ES-I3 (cell line): ENCODE measurements at regions not wholly inside any gene's neighbourhood (a gene's known extent, or its start where the extent isn't known, plus 50 kb on each side); places are given as distances from the start of the nearest gene placed in this dataset.
"Not testable (repeated sequence)": the region's sequence is repeated elsewhere in the genome, so short reads cannot be mapped to it uniquely, and the experiment has no call there.

Source experiments
- H3K36me3 ChIP-seq: 2 replicates; pipeline ENCODE4 v1.6.1; 2013; ENCODE audit warnings: mild to moderate bottlenecking, low read length, control low read depth, moderate library complexity; ENCODE audit not compliant: insufficient read depth
- H3K4me1 ChIP-seq: 2 replicates; pipeline ENCODE4 v1.6.1; 2013; ENCODE audit warnings: mild to moderate bottlenecking, control low read depth, low read length; ENCODE audit not compliant: insufficient read depth
- H3K9ac ChIP-seq: 2 replicates; pipeline ENCODE4 v1.6.1; 2013; ENCODE audit warnings: low read depth, mild to moderate bottlenecking, low read length, moderate library complexity
- H3K9me3 ChIP-seq: 2 replicates; pipeline ENCODE4 v1.6.1; 2013; ENCODE audit warnings: mild to moderate bottlenecking, low read length, moderate library complexity; ENCODE audit not compliant: control insufficient read depth, insufficient read depth

GRCh38 chr16:11412175-11412904 is 67.1 kb downstream of the RMI2 start:
- Histone ChIP-seq H3K9me3 (no peaks in the 10 kb centered on the region), H3K4me1 (no peaks in the 10 kb centered on the region), H3K9ac (no peak overlapping the region), H3K36me3 (no peaks in the 10 kb centered on the region)

- Histone ChIP-seq H3K36me3 (no peaks in the 10 kb centered on the region), H3K4me1 (no peaks in the 10 kb centered on the region), H3K9me3 (no peaks in the 10 kb centered on the region), H3K9ac (no peak overlapping the region)
Observed at GRCh38 chr16:11412965-11413887, 68.0 kb downstream of the RMI2 start.

- Histone ChIP-seq H3K9ac (no peak overlapping the region), H3K9me3 (no peaks in the 10 kb centered on the region), H3K4me1 (no peaks in the 10 kb centered on the region), H3K36me3 (no peaks in the 10 kb centered on the region)
Observed at GRCh38 chr16:11413907-11414595, 68.8 kb downstream of the RMI2 start.

GRCh38 chr16:11414815-11415775 is 69.8 kb downstream of the RMI2 start:
- Histone ChIP-seq H3K36me3 (no peaks in the 10 kb centered on the region), H3K9ac (no peak overlapping the region), H3K4me1 (no peaks in the 10 kb centered on the region), H3K9me3 (no peaks in the 10 kb centered on the region)

GRCh38 chr16:11416228-11417001 is 71.2 kb downstream of the RMI2 start:
- Histone ChIP-seq H3K4me1 (no peaks in the 10 kb centered on the region), H3K9me3 (no peaks in the 10 kb centered on the region), H3K36me3 (no peaks in the 10 kb centered on the region), H3K9ac (no peak overlapping the region)

GRCh38 chr16:11417487-11417886 is 72.2 kb downstream of the RMI2 start:
- H3K9me3 ChIP-seq = no peaks in the 10 kb centered on the region
- no peaks in the 10 kb centered on the region for H3K36me3 ChIP-seq
- no peak overlapping the region for H3K9ac ChIP-seq

GRCh38 chr16:11418506-11418905 is 73.2 kb downstream of the RMI2 start:
- H3K9me3 ChIP-seq = no peaks in the 10 kb centered on the region
- H3K36me3 ChIP-seq = no peaks in the 10 kb centered on the region
- no peak overlapping the region for H3K9ac ChIP-seq
- H3K4me1 ChIP-seq = no peaks in the 10 kb centered on the region

More at GRCh38 chr16:11417487-11417886, 72.2 kb downstream of the RMI2 start:
- no peaks in the 10 kb centered on the region for H3K4me1 ChIP-seq

- not testable (repeated sequence) for H3K4me1 ChIP-seq, H3K36me3 ChIP-seq, H3K9me3 ChIP-seq, H3K9ac ChIP-seq
Observed at GRCh38 chr16:11420067-11420466, 74.8 kb downstream of the RMI2 start.

GRCh38 chr16:11420895-11421294 is 75.6 kb downstream of the RMI2 start:
- H3K36me3 ChIP-seq = no peaks in the 10 kb centered on the region
- H3K9ac ChIP-seq = no peak overlapping the region
- H3K4me1 ChIP-seq = no peaks in the 10 kb centered on the region
- no peaks in the 10 kb centered on the region for H3K9me3 ChIP-seq

- H3K4me1 ChIP-seq = no peaks in the 10 kb centered on the region
- H3K36me3 ChIP-seq = no peaks in the 10 kb centered on the region
- H3K9ac ChIP-seq = no peak overlapping the region
- H3K9me3 ChIP-seq = no peaks in the 10 kb centered on the region
Observed at GRCh38 chr16:11422381-11423314, 77.4 kb downstream of the RMI2 start.

GRCh38 chr16:11423315-11424117 is 78.3 kb downstream of the RMI2 start:
- Histone ChIP-seq H3K4me1 (0 out of 2 replicates have a peak, but pooled peaks cover 3% of the 10 kb centered on the region), H3K9ac (no peak overlapping the region), H3K36me3 (no peaks in the 10 kb centered on the region), H3K9me3 (no peaks in the 10 kb centered on the region)

GRCh38 chr16:11424118-11424460 is 78.8 kb downstream of the RMI2 start:
- H3K4me1 ChIP-seq = 0 out of 2 replicates have a peak, but pooled peaks cover 5% of the 10 kb centered on the region
- H3K36me3 ChIP-seq = no peaks in the 10 kb centered on the region
- no peak overlapping the region for H3K9ac ChIP-seq
- H3K9me3 ChIP-seq = no peaks in the 10 kb centered on the region
